Loucy (cell line): ENCODE measurements at regions not wholly inside any gene's neighbourhood (a gene's known extent, or its start where the extent isn't known, plus 50 kb on each side); places are given as distances from the start of the nearest gene placed in this dataset.

Experiments used
- H2AFZ ChIP-seq: fragments of 200-600 bp; sonication (generic); 2 replicates; pipeline ENCODE4 v1.6.0; 2016; ENCODE audit warnings: antibody characterized with exemption, mild to moderate bottlenecking, low read length, moderate library complexity
- H3F3A ChIP-seq: fragments of 200-600 bp; 2 replicates; pipeline ENCODE4 v1.6.0; 2016; ENCODE audit warnings: antibody characterized with exemption, low read depth, mild to moderate bottlenecking
- H3K27me3 ChIP-seq: fragments of 200-600 bp; sonication (generic); 2 replicates; pipeline ENCODE4 v1.6.1; 2014; ENCODE audit warnings: low read length, mild to moderate bottlenecking; ENCODE audit not compliant: insufficient read depth, poor library complexity, severe bottlenecking
- H3K36me3 ChIP-seq: fragments of 200-600 bp; sonication (generic); 2 replicates; pipeline ENCODE4 v1.6.1; 2016; ENCODE audit warnings: low read length; ENCODE audit not compliant: insufficient read depth
- H3K4me1 ChIP-seq: fragments of 200-600 bp; sonication (generic); 2 replicates; pipeline ENCODE4 v1.5.1; 2014; ENCODE audit warnings: low read length, mild to moderate bottlenecking; ENCODE audit not compliant: insufficient read depth, poor library complexity, severe bottlenecking
- H3K4me2 ChIP-seq: fragments of 200-600 bp; sonication (generic); 2 replicates; pipeline ENCODE4 v1.6.0; 2014; ENCODE audit warnings: antibody characterized with exemption, low read length, low read depth, mild to moderate bottlenecking; ENCODE audit not compliant: poor library complexity, severe bottlenecking
- H3K4me3 ChIP-seq: fragments of 200-600 bp; sonication (generic); 2 replicates; pipeline ENCODE4 v1.5.1; 2014; ENCODE audit warnings: low read length, mild to moderate bottlenecking, mixed read lengths; ENCODE audit not compliant: poor library complexity, severe bottlenecking
- H3K79me2 ChIP-seq: fragments of 200-600 bp; sonication (generic); 2 replicates; pipeline ENCODE4 v1.6.1; 2014; ENCODE audit warnings: low read length; ENCODE audit not compliant: insufficient read depth
- H3K9ac ChIP-seq: fragments of 200-600 bp; sonication (generic); 2 replicates; pipeline ENCODE4 v1.6.0; 2014; ENCODE audit warnings: mild to moderate bottlenecking, low read depth, low read length, moderate library complexity; ENCODE audit not compliant: poor library complexity, severe bottlenecking
- H3K9me2 ChIP-seq: fragments of 200-600 bp; sonication (generic); replicated peaks from 2 replicates; pipeline ENCODE4 v1.6.1; 2016; ENCODE audit warnings: low read depth, low read length, mixed read lengths
- H3K9me3 ChIP-seq: fragments of 200-600 bp; sonication (generic); 2 replicates; pipeline ENCODE4 v1.6.1; 2014; ENCODE audit warnings: mild to moderate bottlenecking, antibody characterized with exemption, low read length, low read depth; ENCODE audit not compliant: insufficient read depth
- H4K20me1 ChIP-seq: fragments of 200-600 bp; sonication (generic); 2 replicates; pipeline ENCODE4 v1.6.0; 2014; ENCODE audit warnings: antibody characterized with exemption, low read length, mild to moderate bottlenecking; ENCODE audit not compliant: insufficient read depth, poor library complexity, severe bottlenecking
- CTCF ChIP-seq: fragments of 200-600 bp; sonication (generic); conservative IDR thresholded peaks from 2 replicates; pipeline ENCODE4 v1.5.1; 2014; ENCODE audit warnings: mild to moderate bottlenecking, antibody characterized with exemption, low read length
- EZH2phosphoT487 ChIP-seq: fragments of 200-600 bp; IDR thresholded peaks from 2 replicates; pipeline ENCODE4 v1.6.1; 2018; ENCODE audit warnings: antibody characterized with exemption, mild to moderate bottlenecking, moderate library complexity, borderline replicate concordance

GRCh38 chr12:111214401-111214800, 154.5 kb downstream of the PHETA1 start:
- Histone ChIP-seq H3K9me2 (no peaks in the 10 kb centered on the region), H3K4me3 (no peak overlapping the region), H3K79me2 (no peaks in the 10 kb centered on the region), H3K36me3 (no peaks in the 10 kb centered on the region), H3K9me3 (no peaks in the 10 kb centered on the region), H2AFZ (no peak overlapping the region), H3K4me2 (no peak overlapping the region), H3K9ac (no peak overlapping the region), H3K4me1 (peaks cover 6% of the 10 kb centered on the region), H3F3A (no peaks in the 10 kb centered on the region), H4K20me1 (no peaks in the 10 kb centered on the region), H3K27me3 (no peaks in the 10 kb centered on the region)
- no peak for TF ChIP-seq EZH2phosphoT487
- no peak for TF ChIP-seq CTCF

GRCh38 chr12:111213561-111213960, 155.3 kb downstream of the PHETA1 start:
- TF ChIP-seq EZH2phosphoT487 = no peak
- TF ChIP-seq CTCF = no peak
- no peaks in the 10 kb centered on the region for H3K9me2 ChIP-seq
- H2AFZ ChIP-seq = no peak overlapping the region
- H3K4me1 ChIP-seq = peaks cover 6% of the 10 kb centered on the region
- no peaks in the 10 kb centered on the region for H3F3A ChIP-seq
- H3K27me3 ChIP-seq = no peaks in the 10 kb centered on the region
- no peak overlapping the region for H3K4me2 ChIP-seq
- H3K9me3 ChIP-seq = no peaks in the 10 kb centered on the region
- H3K79me2 ChIP-seq = no peaks in the 10 kb centered on the region
- no peak overlapping the region for H3K9ac ChIP-seq
- H3K36me3 ChIP-seq = no peaks in the 10 kb centered on the region
- no peaks in the 10 kb centered on the region for H4K20me1 ChIP-seq
- H3K4me3 ChIP-seq = no peak overlapping the region

GRCh38 chr12:111212814-111213456, 156.0 kb downstream of the PHETA1 start:
- Histone ChIP-seq H3K9me2 (no peaks in the 10 kb centered on the region), H3K4me3 (no peak overlapping the region), H3F3A (no peaks in the 10 kb centered on the region), H2AFZ (no peak overlapping the region), H3K9ac (no peak overlapping the region), H3K36me3 (no peaks in the 10 kb centered on the region), H3K27me3 (no peaks in the 10 kb centered on the region), H3K79me2 (no peaks in the 10 kb centered on the region), H4K20me1 (no peaks in the 10 kb centered on the region), H3K4me2 (no peak overlapping the region), H3K4me1 (peaks cover 6% of the 10 kb centered on the region), H3K9me3 (no peaks in the 10 kb centered on the region)
- TF ChIP-seq CTCF = no peak
- TF ChIP-seq EZH2phosphoT487 = no peak
